Glomerular endothelial cell (primary cell): ENCODE measurements at regions not wholly inside any gene's neighbourhood (a gene's known extent, or its start where the extent isn't known, plus 50 kb on each side); places are given as distances from the start of the nearest gene placed in this dataset.

Experiments used
- DNase-seq: peaks from one replicate; pipeline ENCODE4 v3.0.0-alpha.2; 2011; ENCODE audit warnings: low read depth, low spot score; ENCODE audit errors: extremely low read depth

- no peak for DNase-seq
Measured at GRCh38 chr3:144129536-144130214, 158.1 kb downstream of the DIPK2A start.

DNA sequence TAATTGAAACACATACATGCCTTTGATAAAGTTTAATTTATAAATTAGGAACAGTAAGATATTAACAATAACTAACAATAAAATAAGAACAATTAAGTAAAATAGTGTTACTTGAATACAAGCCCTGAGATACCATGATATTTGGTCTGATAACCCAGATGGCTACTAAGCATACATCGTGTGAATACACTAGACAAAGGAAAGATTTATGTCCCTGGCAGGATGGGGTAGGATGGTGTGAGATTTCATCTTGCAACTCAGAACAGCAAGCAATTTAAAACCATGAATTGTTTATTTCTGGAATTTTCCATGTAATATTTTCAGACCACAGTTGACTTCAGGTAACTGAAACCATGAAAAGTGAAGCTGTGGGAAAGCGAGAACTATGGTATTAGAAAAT lies 169.5 kb downstream of the DIPK2A start:
- no peak for DNase-seq

- DNase-seq, result no peak
Measured at GRCh38 chr3:144141496-144141895, 169.9 kb downstream of the DIPK2A start.

DNA sequence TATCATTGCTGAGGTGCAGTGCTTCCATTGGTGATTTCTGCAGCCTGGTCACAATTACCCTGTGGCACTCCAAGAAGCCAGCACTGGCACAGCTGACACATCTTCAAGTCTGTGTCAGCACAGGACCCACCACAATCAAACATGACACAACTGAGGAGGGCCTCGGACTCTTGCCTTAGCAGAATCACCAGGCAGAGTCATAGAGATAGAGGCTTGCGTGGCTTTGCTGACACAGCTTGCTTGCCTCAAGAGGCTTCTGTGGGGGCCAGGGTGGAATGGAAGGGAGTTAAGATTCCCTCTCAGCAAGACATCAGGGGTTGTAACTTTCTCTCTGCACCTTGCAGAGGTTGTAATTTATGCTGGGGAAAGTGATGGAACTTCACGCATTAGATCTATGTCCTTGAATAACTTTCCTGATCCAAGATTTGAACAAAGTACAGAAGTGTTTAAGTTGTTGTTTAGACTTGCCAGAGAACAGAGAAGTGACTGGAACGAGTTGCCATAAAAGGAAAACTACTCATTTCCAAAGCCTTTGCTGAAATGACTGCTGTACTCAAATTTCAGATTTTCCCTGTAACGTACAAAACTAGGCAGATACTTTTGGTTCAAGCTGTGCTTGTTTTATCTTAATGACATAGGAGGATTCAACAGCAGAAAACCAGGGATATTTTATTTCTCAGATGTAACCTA lies 170.7 kb downstream of the DIPK2A start:
- no peak for DNase-seq

DNA sequence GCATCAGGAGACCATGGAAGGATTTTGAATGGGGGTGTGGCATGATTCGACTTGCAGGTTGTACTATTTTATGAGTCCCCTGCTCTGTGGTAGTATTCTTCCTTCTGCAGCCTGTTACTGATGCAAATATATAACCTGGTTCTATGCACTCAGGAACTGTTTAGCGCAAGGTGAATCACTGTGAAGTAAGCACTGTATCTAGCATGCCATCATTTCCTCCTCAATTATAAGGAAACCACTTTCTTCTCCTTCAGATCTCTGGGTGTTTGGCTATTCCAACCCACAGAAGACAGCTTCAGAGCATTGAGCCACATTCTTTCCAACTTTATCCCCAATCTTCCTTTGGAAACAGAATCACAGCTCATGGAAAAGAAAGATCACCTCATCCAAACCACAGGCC lies 176.7 kb downstream of the DIPK2A start:
- DNase-seq, result no peak

- DNase-seq, result no peak
Measured at GRCh38 chr3:144151983-144152382, 180.4 kb downstream of the DIPK2A start.

GRCh38 chr3:144160627-144161026 lies 189.0 kb downstream of the DIPK2A start:
- no peak for DNase-seq

DNA sequence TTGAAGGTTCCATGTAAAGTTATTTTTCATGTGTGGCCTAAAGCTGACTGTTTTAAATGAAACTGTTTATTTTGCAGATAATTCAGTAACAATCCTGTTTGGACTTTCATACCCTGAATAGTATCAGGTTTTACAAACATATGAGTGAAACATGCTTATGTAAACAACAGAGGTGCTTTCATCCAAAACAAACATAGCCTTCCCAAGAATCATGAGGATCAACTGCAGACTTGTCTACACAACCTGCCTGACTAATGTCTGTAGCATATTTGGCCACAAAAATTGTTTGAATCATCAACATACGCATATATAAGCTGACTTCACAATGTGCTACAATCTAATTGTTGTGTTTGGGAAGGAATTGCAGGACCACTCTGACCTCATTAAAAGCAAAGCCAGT lies 190.4 kb downstream of the DIPK2A start:
- DNase-seq, result peak; percentile 5

DNA sequence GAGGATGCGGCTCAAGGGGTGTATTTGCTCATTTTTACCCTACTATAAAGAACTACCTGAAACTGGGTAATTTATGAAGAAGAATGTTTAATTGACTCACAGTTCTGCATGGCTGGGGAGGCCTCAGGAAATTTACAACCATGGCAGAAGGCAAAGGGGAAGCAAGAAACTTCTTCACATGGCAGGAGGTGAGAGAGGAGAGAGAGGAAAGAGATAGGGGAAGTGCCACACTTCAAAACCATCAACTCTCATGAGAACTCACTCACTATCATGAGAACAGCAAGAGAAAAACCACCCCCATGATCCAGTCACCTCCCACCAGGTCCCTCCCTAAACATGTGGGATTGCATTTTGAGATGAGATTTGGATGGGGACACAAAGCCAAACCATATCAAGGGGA lies 192.7 kb downstream of the DIPK2A start:
- no peak for DNase-seq

DNA sequence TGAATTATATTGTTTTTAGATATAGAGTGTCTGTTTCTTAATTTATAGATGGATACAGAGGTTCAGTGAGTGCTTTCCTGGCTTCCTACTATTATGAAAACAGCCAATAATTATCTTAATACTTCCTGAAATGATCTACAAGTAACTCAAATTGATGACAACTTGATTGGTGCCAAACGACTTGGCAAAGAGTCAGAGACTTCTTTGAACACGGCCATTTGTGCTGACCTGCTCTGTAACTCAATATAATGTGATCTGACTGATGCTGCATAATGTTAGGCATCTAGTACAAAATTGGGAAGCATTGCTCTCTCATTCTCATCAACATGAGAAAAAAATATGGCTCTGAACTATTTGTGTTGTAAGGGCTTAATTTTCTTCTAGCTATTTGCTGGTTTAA lies 193.9 kb downstream of the DIPK2A start:
- DNase-seq, result no peak

GRCh38 chr3:144167634-144168033 lies 196.0 kb downstream of the DIPK2A start:
- no peak for DNase-seq

GRCh38 chr3:144173491-144173890 lies 201.9 kb downstream of the DIPK2A start:
- no peak for DNase-seq

DNA sequence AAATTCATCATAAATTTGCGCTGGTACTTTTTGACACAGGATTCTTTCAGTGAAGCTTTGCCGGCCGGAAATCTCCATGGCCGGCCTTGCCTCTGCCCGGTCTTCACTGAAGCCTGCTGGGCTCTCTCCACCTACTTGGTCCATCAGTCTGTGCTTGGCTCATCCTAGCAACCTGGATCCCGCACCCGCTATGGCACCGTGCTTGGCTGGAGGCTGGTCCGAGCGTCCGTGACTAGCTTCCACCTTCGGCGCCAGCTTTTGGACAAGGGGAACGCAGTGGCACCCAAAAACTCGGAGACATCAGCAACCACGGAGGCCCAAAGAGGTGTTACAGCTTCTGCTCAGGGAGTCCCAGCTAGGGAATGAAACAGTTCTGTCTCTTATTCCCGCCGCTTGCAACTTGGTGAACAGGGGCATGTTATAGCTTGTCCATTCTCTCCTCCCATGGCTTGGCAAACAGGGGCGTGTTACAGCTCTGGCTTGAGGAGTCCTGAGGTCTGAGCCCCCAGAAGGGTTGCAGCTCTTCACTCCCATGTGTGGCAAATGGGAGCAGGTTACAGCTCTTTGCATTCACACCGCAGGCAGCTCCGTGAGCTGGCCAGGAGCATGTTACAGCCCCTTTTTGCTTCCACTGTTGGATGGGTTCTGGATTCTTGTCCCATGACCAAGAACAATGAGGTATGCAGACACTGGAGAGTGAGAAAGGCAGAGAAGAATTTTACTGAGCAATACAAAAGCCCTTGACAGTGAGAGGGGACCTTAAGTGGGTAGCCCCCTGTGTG lies 204.2 kb downstream of the DIPK2A start:
- no peak for DNase-seq

DNA sequence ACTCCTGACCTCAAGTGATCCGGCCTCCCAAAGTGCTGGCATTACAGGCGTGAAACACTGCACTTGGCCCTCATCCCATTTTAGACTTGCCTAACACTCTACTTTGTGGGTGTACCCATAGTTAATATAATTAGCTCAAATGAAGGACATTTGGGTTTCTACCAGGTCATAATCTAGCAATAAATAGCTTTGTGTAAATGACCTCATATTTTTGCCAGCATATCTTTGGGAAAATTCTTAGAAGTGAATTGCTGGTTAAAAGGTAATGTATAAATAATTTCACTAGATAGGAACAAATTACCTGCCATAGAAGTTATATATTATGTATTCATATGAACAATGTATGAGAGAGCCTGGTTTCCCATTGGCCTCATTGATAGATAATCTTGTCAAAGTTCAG lies 206.0 kb downstream of the DIPK2A start:
- no peak for DNase-seq

DNA sequence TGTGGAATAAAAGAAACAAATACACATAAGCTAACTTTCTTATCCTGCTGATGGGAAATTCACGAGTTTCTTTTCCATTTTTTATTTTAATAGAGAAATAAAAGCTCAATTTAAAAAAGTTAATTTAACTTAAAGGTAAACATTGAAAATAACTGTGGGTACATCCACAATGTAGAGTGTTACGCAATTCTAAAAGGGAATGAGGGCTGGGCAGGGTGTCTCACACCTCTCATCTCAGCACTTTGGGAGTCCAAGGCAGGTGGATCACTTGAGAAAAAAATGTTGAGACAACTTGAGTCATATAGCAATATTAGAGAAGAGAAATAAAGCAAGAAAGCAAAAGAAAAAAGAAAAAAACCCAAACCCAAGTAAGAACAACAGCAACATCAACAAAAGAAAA lies 207.0 kb downstream of the DIPK2A start:
- no peak for DNase-seq

- no peak for DNase-seq
Measured at GRCh38 chr3:144181062-144181461, 209.4 kb downstream of the DIPK2A start.

DNA sequence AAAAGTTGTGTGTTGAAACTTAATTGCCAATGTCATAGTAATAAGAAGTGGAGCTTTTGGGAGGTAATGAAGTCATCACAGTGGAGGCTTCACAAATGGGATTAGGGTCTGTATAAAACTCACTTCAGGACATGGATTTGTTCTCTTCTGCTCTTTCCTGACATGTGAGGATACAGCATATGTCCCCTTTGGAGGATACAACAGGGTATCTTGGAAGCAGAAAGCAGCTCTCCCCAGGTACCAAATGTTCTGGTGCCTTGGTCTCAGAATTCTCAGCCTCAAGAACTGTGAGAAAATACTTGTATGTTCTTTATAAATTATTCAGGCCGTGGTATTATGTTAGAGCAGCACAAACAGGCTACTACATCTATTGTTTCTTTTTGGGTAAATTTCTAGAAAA lies 210.9 kb downstream of the DIPK2A start:
- no peak for DNase-seq

GRCh38 chr3:144185276-144185675 lies 213.7 kb downstream of the DIPK2A start:
- DNase-seq, result no peak

GRCh38 chr3:144187531-144188210 lies 216.0 kb downstream of the DIPK2A start:
- no peak for DNase-seq

GRCh38 chr3:144189044-144189443 lies 217.4 kb downstream of the DIPK2A start:
- no peak for DNase-seq

DNA sequence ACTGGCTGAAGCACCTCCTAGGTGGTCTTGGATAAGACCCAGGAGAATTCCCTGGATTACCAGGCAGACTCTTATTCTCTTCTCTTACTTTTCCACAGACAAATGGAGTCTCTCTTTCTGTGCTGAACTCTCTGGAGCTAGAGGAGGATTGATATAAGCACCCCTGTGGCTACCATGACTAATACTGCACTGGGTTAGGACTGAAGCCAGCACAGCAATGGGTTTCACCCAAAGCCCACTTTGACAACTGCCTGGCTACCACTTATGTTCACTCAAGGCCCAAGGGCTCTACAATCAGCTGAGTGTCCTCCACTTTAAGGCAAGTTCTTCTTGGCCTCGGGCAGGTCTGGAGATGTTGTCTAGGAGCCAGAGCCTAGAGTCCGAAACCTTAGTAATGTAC lies 225.5 kb downstream of the DIPK2A start:
- DNase-seq, result no peak
